HG03064 (cell line): ENCODE measurements at regions not wholly inside any gene's neighbourhood (a gene's known extent, or its start where the extent isn't known, plus 50 kb on each side); places are given as distances from the start of the nearest gene placed in this dataset.

Experiments used
- ATAC-seq: cut with Tn5 transposase; IDR thresholded peaks from one replicate; pipeline ENCODE4 v1.9.1; 2021; ENCODE audit warnings: low read depth; ENCODE audit not compliant: unreplicated experiment

DNA sequence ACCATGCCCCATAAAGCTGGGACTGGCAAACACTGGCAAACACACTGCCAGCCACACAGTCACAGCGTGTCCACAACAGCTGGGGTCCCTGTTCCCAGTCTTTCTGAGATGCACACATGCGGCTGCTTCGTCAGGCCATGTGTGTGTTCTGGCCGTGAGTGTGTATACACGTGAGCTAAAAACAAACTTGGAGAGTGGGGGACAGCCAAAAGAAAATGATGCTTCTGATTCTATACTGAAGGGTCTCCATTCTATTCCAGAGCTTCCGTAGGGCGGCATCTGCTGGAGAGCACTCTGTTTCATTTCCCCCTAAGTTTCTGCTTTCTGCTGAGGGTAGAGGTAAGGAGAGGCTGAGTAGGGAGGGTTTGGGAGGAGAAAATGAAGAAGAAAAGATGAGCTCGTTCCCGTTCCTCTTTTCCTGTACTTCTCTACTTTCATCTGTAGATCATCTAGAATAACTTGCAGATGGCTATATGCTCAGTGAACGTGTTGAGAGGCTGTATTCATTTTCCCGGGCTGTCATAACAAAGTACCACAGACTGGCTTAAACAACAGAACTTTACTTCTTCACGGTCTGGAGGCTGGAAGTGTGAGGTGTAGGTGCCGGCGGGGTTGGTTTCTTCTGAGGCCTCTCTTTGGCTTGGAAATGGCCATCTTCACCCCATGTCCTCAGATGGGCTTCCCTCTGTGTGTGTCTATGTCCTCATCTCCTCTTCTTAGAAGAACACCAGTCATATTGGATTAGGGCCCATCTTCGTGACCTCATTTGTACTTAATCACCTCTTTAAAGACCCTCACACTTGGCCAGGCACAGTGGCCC, 151.6 kb downstream of the TOMM20 start:
- no peak for ATAC-seq

DNA sequence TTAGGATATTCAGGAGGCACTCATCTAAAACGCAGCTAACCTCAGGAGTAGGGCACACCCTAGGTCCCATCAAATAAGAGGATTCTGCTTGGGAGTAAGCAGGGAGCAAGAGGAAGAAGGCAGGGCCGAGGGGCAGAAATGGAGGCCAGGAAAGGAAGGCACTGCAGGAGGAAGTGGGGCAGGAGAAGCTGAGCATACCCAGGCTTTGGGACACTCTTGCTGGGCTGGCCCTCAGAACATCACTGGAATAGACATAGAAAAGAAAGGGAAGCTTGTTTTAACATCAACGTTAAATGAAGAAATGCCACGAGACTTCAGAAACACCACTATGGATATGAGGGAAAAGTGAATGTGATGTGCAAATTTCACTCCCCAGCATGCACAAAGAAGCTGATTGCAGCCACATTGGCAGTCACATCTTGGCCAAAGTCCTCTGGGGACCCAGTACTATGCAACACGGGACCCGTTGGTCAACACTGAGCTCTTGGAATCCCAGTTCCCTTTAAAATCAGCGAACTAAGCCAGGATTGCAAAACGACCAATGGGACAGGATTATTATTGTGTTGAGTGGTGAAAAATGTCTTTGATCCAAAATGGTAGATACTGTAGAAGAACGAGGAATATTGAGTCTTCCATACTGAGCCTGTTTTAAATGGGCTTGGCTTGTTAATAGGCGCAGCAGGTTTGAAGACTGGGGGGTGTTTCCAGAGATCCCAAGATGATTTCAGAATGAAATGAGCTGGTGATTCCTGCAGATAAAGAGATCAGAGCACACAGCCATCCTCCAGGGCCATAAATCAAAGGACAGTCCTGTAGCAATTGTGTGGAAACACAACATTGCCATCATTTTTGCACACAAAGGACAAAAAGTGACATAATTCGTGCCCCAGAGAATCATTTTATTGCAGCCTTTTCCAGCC, 152.4 kb downstream of the TOMM20 start:
- ATAC-seq, result no peak

DNA sequence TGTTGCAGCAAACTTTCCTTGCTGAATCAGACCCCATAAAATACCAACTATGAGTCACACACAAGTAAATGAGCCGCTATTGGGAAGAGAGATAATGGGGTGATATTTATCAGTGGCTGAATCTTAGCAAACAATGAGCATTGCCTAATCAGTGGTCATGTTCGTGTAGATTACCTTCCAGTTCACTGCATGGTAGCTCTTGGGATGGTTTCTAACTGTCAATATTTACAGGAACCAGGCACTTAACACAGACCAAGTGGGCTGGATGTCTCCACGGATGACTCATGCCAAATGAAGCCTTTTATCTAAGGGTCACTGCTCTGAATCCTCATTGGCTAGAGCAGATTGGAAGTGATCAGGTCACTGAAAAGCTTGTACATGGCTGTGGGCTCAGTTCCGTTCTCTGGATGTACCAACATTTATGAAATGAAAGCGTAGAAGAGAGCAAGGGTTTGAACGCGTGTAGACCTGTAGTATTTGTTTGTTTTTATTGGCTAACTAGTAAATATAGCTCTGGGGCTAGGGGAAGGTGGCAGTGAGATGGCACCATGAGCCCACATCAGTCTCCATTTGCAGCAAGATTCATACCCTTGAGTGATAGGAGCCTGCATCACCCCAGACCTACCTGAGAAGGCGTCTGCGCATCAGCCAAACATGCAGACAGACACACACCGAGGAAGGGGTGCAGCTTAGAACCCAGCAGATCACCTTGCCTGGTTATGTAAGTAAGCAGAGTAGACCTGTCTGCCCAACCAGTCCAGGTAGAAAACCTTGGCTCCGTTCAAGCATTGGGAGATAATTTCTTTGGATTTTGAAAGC, 153.3 kb downstream of the TOMM20 start:
- ATAC-seq, result no peak

DNA sequence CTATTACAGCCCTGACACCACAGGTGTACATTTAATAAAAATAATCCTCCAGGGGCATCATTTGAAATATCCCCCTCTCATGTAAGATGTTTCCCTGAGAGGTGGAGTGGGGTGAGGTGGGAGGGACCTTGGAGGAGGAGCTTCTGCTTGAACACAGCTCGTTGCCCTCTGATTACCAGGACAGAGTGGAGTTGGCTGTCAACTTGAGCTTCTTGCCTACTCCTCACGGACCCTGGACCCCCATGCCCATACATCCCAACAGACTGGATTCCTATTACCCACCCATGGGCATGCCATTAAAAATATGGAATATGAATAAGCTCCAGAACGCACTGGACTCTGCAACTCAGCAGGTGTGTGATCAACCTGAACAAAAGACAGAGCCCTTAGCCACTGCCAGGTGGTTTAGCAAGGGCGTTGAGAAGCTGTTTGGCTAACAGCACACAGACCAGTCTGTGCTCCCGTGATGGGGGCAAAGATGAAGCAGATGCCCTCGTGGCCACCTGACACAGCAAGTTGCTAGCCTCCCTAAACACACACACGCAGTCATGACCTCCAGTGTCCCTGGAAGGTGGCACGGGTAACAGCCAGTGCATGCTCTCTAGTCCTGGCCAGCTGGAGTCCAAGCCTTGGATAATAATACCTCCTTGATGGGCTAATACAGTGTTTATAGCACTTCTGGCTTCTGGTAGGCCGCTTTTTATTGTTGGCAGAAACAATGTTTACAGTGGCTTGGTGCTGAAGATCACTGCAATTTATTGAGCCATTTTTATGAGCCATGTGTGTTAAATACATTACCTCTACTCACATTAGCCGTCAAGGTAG, 155.0 kb downstream of the TOMM20 start:
- ATAC-seq, result no peak

DNA sequence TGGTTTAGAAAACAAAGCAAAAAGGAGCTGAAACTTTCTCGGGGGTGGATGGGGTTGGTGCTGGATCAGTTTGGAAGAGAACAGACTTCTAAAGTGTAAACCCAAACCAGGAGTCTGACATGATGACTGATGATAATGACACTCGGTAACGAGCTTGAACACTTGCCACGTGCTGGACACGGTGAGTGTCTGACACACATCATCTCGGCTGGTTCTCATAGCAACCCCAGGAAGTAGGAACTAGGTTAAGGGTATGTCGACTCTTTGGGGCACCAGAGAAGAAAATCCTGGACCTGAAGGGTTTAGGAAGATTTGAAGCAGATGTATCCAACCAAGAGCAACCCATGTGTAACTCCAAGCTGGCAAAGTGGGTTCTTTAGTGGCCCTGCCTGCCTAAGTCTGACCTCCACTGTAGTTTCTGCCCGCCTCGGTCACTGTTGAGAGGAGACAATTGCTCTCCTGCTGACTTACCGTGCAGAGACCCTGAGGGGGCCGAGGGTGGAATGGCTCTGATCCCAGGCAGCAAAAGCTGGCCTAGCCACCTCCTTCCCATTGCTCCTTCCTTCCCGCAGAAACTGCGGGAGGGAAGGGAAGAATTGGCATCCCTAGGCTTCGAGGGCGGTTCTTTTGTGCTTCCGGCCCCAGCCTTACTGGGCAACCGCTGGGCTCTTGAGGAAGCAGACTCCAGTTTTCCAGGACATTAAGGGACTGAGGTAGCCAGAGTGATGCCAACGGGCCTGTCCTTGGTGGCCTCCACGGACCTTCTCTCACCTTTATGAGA, 156.0 kb downstream of the TOMM20 start:
- no peak for ATAC-seq

DNA sequence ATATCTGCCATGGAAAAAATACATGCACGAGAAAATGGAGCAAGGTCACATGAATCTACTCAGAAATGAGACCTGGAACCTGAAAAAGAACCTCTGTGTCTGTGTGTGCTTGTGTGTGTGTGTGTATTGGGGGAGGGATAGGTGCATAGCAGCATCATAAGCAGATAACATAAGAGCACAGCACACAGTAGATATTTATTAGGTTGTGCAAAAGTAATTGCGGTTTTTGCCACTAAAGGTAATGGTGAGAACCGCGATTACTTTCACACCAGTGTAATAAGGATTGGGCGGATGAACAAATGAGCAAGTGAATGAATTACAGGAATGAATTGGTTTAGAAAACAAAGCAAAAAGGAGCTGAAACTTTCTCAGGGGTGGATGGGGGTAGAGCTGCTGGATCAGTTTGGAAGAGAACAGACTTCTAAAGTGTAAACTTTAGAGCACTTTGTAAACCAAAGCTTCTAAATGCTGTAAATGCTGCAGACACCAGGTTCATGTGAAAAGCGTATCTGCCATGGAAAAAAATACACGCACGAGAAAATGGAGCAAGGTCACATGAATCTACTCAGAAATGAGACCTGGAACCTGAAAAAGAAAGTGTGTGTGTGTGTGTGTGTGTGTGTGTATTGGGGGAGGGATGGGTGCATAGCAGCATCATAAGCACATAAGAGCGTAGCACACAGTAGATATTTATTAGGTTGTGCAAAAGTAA, 156.9 kb downstream of the TOMM20 start:
- no peak for ATAC-seq

DNA sequence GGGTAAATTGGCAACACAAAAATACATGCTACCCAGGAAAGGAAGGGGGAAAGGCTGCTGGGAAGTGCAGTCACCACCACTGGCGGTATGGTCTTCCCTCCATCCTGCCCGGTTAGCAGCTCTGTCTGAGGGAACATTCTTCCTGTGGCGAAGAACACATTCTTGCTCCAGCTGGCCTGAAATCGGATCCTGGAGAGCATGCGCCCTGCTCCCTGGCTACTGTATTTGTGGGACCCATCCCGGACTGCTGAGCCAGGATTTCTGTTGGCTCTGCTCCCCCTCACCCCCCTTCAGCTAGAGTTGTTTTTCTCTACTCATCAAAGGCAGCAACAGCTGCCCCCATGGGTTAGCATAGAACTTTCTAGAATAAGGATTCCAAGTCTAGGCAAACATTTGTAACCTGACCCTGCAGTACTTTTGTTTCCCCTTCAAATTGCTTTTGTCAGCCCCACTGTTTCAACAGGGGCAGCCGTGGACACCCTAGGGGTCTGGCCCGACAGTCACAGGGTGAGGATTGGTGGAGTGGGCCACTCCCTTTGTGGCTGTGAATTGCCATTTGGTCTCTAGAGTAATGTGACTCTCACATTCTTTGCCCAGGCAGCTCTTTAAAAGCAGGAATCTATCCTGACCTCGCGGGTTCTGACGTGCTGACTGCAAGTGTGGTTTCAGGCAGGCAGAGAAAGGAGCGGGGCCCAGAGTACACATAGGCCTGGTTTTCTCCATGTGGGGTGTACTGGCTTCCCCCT, 157.7 kb downstream of the TOMM20 start:
- ATAC-seq, result no peak

DNA sequence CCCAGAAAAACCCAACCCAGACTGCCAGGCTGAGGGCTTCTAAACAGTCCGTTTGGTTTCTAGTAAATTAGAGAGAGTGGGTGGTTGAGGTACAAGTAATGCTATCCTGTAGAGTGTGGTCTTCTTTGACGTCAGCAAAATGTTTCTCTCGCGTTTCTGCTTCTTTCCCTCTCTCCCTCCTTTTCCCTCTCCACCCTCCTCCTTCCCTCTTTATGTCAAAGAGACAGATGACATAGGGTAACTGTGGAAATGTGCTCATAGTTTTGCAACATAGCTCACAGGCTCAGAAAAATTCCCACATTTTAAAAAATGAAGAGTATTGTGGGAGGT, 158.3 kb downstream of the TOMM20 start:
- no peak for ATAC-seq

DNA sequence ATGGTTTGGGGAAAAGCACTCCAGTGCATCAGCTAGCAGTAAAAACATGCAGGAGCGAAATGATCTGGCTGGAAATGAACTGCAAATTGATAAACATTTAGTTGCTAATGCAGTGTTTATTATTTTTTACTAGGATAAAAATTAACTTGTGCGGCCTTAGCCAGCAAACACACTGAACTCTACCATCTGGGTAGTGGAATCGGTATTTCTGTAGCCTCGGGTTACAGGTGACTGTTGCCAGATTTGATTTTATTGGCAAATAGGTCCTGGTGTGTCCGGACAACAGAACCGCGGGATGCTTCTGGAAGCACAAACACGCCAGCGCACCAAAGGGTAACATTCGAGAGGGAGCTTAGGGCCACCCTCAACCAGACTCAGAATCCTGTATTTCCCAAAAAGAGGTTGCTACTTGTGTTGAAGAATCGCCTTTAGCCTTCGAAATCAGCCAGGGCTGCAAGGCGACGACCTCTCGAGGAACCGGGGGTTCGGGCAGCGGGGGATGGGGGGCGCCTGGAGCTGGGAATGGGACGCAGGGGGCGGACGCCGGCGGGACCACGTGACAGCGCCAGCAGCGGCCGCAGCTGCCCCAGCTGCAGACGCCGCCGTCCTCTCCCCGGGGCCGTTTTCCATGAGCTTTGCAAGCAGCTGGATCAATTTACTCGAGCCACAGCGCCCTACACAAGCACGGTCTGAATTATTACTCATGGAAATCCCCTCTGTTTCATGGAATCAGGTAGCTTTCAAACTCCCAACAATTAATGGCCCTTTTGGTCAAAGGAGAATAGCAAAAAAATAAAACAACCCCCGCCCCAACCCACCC, 158.8 kb downstream of the TOMM20 start:
- no peak for ATAC-seq

DNA sequence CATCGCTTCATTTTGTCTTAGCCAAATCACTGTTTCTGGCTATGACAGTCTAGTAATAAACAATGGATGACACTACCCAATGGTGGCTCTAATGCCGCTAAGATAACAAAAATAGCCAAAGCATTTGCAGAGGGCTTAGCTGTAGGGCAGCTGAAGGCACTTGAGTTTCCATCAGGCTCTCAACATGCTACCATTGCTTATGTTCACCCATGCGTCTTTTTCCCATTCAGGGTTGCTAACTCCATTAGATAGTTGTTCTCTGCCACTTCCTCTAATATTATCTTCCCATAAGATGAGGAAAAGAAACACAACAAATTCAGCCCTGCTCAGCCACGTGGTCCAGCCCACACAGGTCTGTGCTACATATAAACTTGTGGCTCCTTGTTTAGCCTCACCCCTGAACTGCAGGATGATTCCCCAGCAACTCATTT, 159.6 kb downstream of the TOMM20 start:
- ATAC-seq, result no peak

DNA sequence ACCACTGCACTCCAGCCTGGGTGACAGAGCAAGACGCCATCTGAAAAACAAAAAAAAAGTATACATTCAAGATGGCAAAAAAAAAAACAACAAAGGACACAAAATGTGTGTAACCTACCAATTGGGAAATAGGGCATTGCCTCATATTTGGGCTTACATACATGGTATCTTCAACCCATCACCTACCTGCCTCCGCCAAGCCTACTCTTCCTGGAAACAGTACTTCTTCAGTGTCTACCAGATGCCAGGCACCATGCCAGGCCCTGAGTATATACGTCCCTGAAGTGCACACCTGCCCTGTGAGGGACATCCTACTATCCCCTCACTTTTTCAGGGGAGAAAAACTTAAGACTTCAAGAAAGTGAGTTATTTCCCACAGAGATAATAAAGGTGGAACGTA, 160.2 kb downstream of the TOMM20 start:
- ATAC-seq, result no peak

DNA sequence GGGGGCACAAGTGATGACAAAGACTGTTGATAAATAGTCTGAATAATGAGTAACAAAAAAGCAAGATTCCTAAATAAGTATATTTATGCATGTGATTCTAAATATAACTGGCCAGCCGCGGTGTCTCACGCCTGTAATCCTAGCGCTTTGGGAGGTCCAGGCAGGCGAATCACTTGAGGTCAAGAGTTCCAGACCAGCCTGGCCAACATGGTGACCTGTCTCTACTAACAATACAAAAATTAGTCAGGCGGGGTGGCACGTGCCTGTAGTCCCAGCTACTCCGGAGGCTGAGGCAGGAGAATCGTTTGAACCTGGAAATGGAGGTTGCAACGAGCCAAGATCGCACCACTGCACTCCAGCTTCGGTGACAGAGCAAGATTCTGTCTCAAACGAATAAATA, 161.5 kb downstream of the TOMM20 start:
- no peak for ATAC-seq

DNA sequence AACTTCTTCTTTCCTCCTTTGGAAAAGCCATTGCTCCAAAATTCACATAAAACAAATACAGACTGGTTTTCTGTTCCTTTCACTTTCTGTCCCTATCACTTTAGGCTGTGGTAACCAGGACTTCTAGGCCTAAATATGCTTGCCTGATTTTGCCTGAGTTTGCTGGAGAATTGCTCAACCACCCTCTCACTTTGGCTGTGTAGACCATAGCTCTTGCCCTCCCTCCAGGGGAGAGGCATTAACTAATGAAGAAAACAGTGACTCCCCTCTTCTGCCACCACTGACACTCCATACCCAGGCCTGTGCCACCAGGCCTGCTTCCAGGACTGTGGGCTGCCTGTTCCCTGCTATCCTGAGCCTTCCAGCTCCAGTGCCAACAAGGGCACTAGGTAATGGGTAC, 163.5 kb downstream of the TOMM20 start:
- ATAC-seq, result no peak

DNA sequence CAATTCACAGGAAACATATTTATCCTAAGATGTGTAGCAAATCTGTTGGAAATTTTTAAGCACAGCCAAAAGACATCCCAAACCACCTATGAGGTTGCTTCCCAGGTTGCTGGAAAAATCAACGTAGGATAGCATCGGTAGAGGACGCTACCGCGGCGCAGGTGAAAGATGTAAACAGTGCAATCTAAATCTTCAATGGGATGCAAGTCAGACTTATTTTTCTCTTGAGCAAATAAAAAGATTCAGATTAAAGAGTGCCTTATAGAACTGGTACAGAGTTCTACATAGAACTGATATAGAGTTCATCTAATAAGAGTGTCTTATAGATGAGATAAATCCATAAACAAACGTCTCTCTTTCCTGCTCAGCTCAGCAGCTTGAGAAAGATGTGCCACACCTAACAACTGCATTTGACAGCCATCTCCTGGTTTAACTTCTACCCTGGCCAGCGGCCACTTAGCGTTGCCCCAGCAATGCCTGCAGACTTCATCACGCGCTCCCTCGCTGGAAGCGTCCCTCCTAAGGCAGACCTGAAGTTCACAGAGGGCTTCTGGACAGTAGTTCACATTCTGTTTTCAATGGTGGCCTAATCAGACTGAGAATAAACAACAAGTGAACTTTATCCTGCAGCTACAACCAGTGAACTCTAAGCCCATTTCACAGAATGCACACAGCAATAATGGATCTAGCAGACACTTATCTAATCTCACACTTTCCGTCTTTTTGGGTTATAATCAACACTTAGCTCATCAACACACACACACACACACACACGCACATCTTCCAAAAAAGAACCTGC, 164.5 kb downstream of the TOMM20 start:
- no peak for ATAC-seq

DNA sequence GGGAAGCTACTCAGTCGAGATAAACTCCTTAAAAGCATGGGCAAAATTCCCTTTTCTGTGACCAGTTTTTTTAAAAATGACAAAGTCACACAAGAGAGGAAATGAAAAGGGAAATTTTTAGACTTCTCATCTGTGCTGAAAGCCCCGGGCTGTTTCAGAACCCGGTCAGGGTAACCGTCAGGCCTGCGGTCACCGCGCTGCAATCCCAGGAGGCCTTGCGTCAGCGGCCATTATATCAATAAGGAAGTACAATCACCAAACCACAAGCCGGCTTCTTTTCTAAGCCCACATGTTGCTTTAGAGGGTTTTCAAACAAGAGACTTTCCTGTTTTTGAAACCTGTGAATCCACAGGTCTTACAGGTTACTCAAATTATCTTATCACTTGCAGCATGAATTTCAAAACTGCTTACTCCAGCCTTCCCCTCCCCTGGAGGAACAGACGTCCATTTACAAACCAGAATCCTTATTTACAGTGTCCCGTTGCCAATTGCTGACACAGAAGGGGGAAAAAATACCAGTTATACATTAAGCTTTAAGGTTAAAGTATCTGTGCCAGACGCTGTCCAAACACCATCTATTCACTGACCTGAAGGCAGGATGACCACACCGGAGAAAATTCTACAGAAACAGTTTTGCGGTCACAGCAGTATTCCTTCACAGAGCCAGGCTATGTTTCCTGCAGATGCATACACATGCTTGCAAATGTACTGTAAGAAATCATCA, 165.3 kb downstream of the TOMM20 start:
- ATAC-seq, result peak; percentile 80
